ENCODE measurements at regions not wholly inside any gene's neighbourhood (a gene's known extent, or its start where the extent isn't known, plus 50 kb on each side); places are given as distances from the start of the nearest gene placed in this dataset.

GRCh38 chr20:7744411-7744810 is 195.8 kb downstream of the HAO1 start:
- no peaks in the 10 kb centered on the region for H3F3A ChIP-seq (ENCODE audit: insufficient read depth, low read length)
- TF ChIP-seq EZH2 (optimal IDR thresholded peaks at IDR 0.05; ENCODE audit: low read depth, low read length) (no peak), EZH2phosphoT487 (IDR thresholded peaks at IDR 0.05; ENCODE audit: low read length) (no peak)
- TF ChIP-seq, protein P1, sequence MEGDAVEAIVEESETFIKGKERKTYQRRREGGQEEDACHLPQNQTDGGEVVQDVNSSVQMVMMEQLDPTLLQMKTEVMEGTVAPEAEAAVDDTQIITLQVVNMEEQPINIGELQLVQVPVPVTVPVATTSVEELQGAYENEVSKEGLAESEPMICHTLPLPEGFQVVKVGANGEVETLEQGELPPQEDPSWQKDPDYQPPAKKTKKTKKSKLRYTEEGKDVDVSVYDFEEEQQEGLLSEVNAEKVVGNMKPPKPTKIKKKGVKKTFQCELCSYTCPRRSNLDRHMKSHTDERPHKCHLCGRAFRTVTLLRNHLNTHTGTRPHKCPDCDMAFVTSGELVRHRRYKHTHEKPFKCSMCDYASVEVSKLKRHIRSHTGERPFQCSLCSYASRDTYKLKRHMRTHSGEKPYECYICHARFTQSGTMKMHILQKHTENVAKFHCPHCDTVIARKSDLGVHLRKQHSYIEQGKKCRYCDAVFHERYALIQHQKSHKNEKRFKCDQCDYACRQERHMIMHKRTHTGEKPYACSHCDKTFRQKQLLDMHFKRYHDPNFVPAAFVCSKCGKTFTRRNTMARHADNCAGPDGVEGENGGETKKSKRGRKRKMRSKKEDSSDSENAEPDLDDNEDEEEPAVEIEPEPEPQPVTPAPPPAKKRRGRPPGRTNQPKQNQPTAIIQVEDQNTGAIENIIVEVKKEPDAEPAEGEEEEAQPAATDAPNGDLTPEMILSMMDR (IDR thresholded peaks at IDR 0.05; ENCODE audit: low read length), result no peak
- no peak overlapping the region for H3K4me2 ChIP-seq (ENCODE audit: low read depth, low read length)
- no peaks in the 10 kb centered on the region for H3K9me2 ChIP-seq (replicated peaks; ENCODE audit: insufficient read depth, low read length)
- H3K79me2 ChIP-seq (ENCODE audit: low read length), result no peaks in the 10 kb centered on the region
- DNase-seq, result no peak
- no peaks in the 10 kb centered on the region for H3K36me3 ChIP-seq (replicated peaks; ENCODE audit: insufficient read depth, low read length)
- no peaks in the 10 kb centered on the region for H3K4me1 ChIP-seq (ENCODE audit: low read length)
- no peak overlapping the region for H3K27ac ChIP-seq (ENCODE audit: low read length)
- H3K27me3 ChIP-seq (replicated peaks; ENCODE audit: insufficient read depth, low read length), result no peaks in the 10 kb centered on the region
- H3K4me3 ChIP-seq (ENCODE audit: low read length), result no peak overlapping the region
- no peaks in the 10 kb centered on the region for H4K20me1 ChIP-seq (ENCODE audit: insufficient read depth, low read length)
- no peak overlapping the region for H3K9ac ChIP-seq (ENCODE audit: low read length)
- no peaks in the 10 kb centered on the region; the same call in 1 of the 2 replicates for H3K9me3 ChIP-seq (replicated peaks; ENCODE audit: insufficient read depth, low read length)
- H2AFZ ChIP-seq (ENCODE audit: low read length), result no peak overlapping the region

- Histone ChIP-seq H3K9me3 (replicated peaks; ENCODE audit: insufficient read depth, low read length) (no peaks in the 10 kb centered on the region; the same call in 1 of the 2 replicates), H3K27me3 (replicated peaks; ENCODE audit: insufficient read depth, low read length) (no peaks in the 10 kb centered on the region), H3K79me2 (ENCODE audit: low read length) (no peaks in the 10 kb centered on the region), H3K9ac (ENCODE audit: low read length) (no peak overlapping the region), H4K20me1 (ENCODE audit: insufficient read depth, low read length) (no peaks in the 10 kb centered on the region), H3K4me3 (ENCODE audit: low read length) (no peak overlapping the region), H2AFZ (ENCODE audit: low read length) (no peak overlapping the region), H3K4me1 (ENCODE audit: low read length) (no peaks in the 10 kb centered on the region), H3K36me3 (replicated peaks; ENCODE audit: insufficient read depth, low read length) (no peaks in the 10 kb centered on the region), H3K9me2 (replicated peaks; ENCODE audit: insufficient read depth, low read length) (no peaks in the 10 kb centered on the region), H3K4me2 (ENCODE audit: low read depth, low read length) (no peak overlapping the region), H3F3A (ENCODE audit: insufficient read depth, low read length) (no peaks in the 10 kb centered on the region), H3K27ac (ENCODE audit: low read length) (no peak overlapping the region)
- DNase-seq, result no peak
- TF ChIP-seq, protein P1 (IDR thresholded peaks at IDR 0.05; ENCODE audit: low read length), result no peak
- TF ChIP-seq EZH2 (optimal IDR thresholded peaks at IDR 0.05; ENCODE audit: low read depth, low read length) (no peak), EZH2phosphoT487 (IDR thresholded peaks at IDR 0.05; ENCODE audit: low read length) (no peak)
These were observed 191.6 kb downstream of the HAO1 start for GRCh38 chr20:7748624-7749023.

- H3K4me1 ChIP-seq (ENCODE audit: low read length), result no peaks in the 10 kb centered on the region
- no peaks in the 10 kb centered on the region for H3K79me2 ChIP-seq (ENCODE audit: low read length)
- no peak overlapping the region for H2AFZ ChIP-seq (ENCODE audit: low read length)
- no peaks in the 10 kb centered on the region for H4K20me1 ChIP-seq (ENCODE audit: insufficient read depth, low read length)
- H3F3A ChIP-seq (ENCODE audit: insufficient read depth, low read length), result no peaks in the 10 kb centered on the region
- H3K9ac ChIP-seq (ENCODE audit: low read length), result no peak overlapping the region
- no peaks in the 10 kb centered on the region for H3K9me2 ChIP-seq (replicated peaks; ENCODE audit: insufficient read depth, low read length)
- no peak for DNase-seq
- no peaks in the 10 kb centered on the region for H3K36me3 ChIP-seq (replicated peaks; ENCODE audit: insufficient read depth, low read length)
- no peaks in the 10 kb centered on the region for H3K27me3 ChIP-seq (replicated peaks; ENCODE audit: insufficient read depth, low read length)
- TF ChIP-seq, protein P1 (IDR thresholded peaks at IDR 0.05; ENCODE audit: low read length), result no peak
- TF ChIP-seq EZH2 (optimal IDR thresholded peaks at IDR 0.05; ENCODE audit: low read depth, low read length) (no peak), EZH2phosphoT487 (IDR thresholded peaks at IDR 0.05; ENCODE audit: low read length) (no peak)
- H3K9me3 ChIP-seq (replicated peaks; ENCODE audit: insufficient read depth, low read length), result no peaks in the 10 kb centered on the region
- H3K4me2 ChIP-seq (ENCODE audit: low read depth, low read length), result no peak overlapping the region
- no peak overlapping the region for H3K27ac ChIP-seq (ENCODE audit: low read length)
- no peak overlapping the region for H3K4me3 ChIP-seq (ENCODE audit: low read length)
These were observed 186.2 kb downstream of the HAO1 start for GRCh38 chr20:7754102-7754501.
